RWPE2 (cell line): ENCODE measurements at regions not wholly inside any gene's neighbourhood (a gene's known extent, or its start where the extent isn't known, plus 50 kb on each side); places are given as distances from the start of the nearest gene placed in this dataset.

Experiments used
- ATAC-seq: fragments of 200-7000 bp; cut with Tn5 transposase; 3 replicates; pipeline ENCODE4 v1.9.1; 2021; ENCODE audit warnings: low read depth
- DNase-seq: peaks from one replicate; pipeline ENCODE4 v3.0.0-alpha.2; 2020; ENCODE audit warnings: low spot score
- H3K27ac ChIP-seq: fragments of 450-650 bp; 2 replicates; pipeline ENCODE4 v1.5.1; 2017; ENCODE audit warnings: mild to moderate bottlenecking; ENCODE audit not compliant: poor library complexity, severe bottlenecking
- H3K27me3 ChIP-seq: fragments of 250-450 bp; sonication (Bioruptor Pico); 2 replicates; pipeline ENCODE4 v1.5.1; 2021; ENCODE audit warnings: mild to moderate bottlenecking, moderate library complexity; ENCODE audit not compliant: insufficient read depth, poor library complexity, severe bottlenecking
- H3K36me3 ChIP-seq: fragments of 250-450 bp; sonication (Bioruptor Pico); 2 replicates; pipeline ENCODE4 v1.5.1; 2020; ENCODE audit warnings: low read depth, mild to moderate bottlenecking, moderate library complexity
- H3K4me1 ChIP-seq: fragments of 250-450 bp; sonication (Bioruptor Pico); 2 replicates; pipeline ENCODE4 v1.5.1; 2021; ENCODE audit warnings: mild to moderate bottlenecking, moderate library complexity; ENCODE audit not compliant: insufficient read depth, poor library complexity, severe bottlenecking
- H3K4me3 ChIP-seq: fragments of 250-450 bp; sonication (Bioruptor Pico); 2 replicates; pipeline ENCODE4 v1.5.1; 2021; ENCODE audit warnings: mild to moderate bottlenecking, moderate library complexity; ENCODE audit not compliant: severe bottlenecking
- H3K9me3 ChIP-seq: fragments of 250-450 bp; sonication (Bioruptor Pico); 2 replicates; pipeline ENCODE4 v1.5.1; 2021; ENCODE audit warnings: mild to moderate bottlenecking, moderate library complexity; ENCODE audit not compliant: severe bottlenecking
- CTCF ChIP-seq: fragments of 450-650 bp; IDR thresholded peaks from one replicate; pipeline ENCODE4 v1.5.1; 2017; ENCODE audit warnings: mild to moderate bottlenecking, moderate library complexity; ENCODE audit not compliant: poor library complexity, severe bottlenecking

GRCh38 chr11:80432057-80432456 is 991.2 kb upstream of the TENM4 start:
- H3K4me3 ChIP-seq, result no peak overlapping the region
- no peak for DNase-seq
- H3K4me1 ChIP-seq, result no peaks in the 10 kb centered on the region
- H3K27me3 ChIP-seq, result no peaks in the 10 kb centered on the region
- H3K36me3 ChIP-seq, result no peaks in the 10 kb centered on the region
- no peak for TF ChIP-seq CTCF
- H3K27ac ChIP-seq, result no peak overlapping the region
- no peaks in the 10 kb centered on the region for H3K9me3 ChIP-seq
- ATAC-seq, result no peak

- Histone ChIP-seq H3K4me1 (no peaks in the 10 kb centered on the region), H3K27ac (no peak overlapping the region)
- no peak for DNase-seq
Observed at GRCh38 chr11:80424012-80424695, 983.3 kb upstream of the TENM4 start.

GRCh38 chr11:80420374-80420773 is 979.5 kb upstream of the TENM4 start:
- no peaks in the 10 kb centered on the region for H3K4me1 ChIP-seq
- no peak overlapping the region for H3K27ac ChIP-seq
- no peaks in the 10 kb centered on the region for H3K36me3 ChIP-seq
- no peak overlapping the region for H3K4me3 ChIP-seq
- H3K27me3 ChIP-seq, result no peaks in the 10 kb centered on the region
- H3K9me3 ChIP-seq, result no peaks in the 10 kb centered on the region
- DNase-seq (no peak), ATAC-seq (no peak)
- no peak for TF ChIP-seq CTCF

More at GRCh38 chr11:80424012-80424695, 983.3 kb upstream of the TENM4 start:
- no peak overlapping the region for H3K4me3 ChIP-seq
- H3K27me3 ChIP-seq, result no peaks in the 10 kb centered on the region
- H3K9me3 ChIP-seq, result no peaks in the 10 kb centered on the region
- H3K36me3 ChIP-seq, result no peaks in the 10 kb centered on the region
- ATAC-seq, result no peak
- no peak for TF ChIP-seq CTCF

GRCh38 chr11:80417681-80418080 is 976.9 kb upstream of the TENM4 start:
- no peak for TF ChIP-seq CTCF
- H3K9me3 ChIP-seq, result no peaks in the 10 kb centered on the region
- DNase-seq, result no peak

GRCh38 chr11:80415580-80415979 is 974.8 kb upstream of the TENM4 start:
- no peaks in the 10 kb centered on the region for H3K36me3 ChIP-seq
- H3K4me1 ChIP-seq, result peaks cover 4% of the 10 kb centered on the region
- ATAC-seq, result no peak
- H3K27ac ChIP-seq, result no peak overlapping the region
- no peak for DNase-seq
- H3K27me3 ChIP-seq, result no peaks in the 10 kb centered on the region
- H3K4me3 ChIP-seq, result no peak overlapping the region
- H3K9me3 ChIP-seq, result no peaks in the 10 kb centered on the region
- TF ChIP-seq CTCF, result no peak

More at GRCh38 chr11:80417681-80418080, 976.9 kb upstream of the TENM4 start:
- 0 out of 3 replicates have a peak, but pooled peaks have one; percentile 41 for ATAC-seq
- no peak overlapping the region for H3K27ac ChIP-seq
- no peaks in the 10 kb centered on the region for H3K27me3 ChIP-seq
- H3K36me3 ChIP-seq, result no peaks in the 10 kb centered on the region
- H3K4me1 ChIP-seq, result peaks cover 4% of the 10 kb centered on the region
- H3K4me3 ChIP-seq, result no peak overlapping the region
